ENCODE measurements at regions not wholly inside any gene's neighbourhood (a gene's known extent, or its start where the extent isn't known, plus 50 kb on each side); places are given as distances from the start of the nearest gene placed in this dataset.

DNA sequence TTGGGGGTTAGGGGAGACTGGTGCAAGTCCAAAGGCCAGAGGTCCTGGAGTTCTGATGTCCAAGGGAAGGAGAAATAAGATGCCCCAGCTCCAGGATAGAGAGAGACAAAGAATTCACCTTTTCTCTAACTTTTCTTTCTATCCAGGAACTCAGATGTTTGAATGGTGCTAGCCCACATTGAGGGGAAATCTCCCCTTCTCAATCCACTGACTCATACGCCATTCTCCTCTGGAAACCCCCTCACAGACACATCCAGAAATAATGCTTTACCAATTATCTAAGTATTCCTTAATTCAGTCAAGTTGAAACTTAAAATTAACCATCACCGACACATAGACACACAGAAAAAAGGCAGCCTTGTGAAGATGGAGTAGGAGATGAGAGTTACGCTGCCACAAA lies 1085.2 kb downstream of the NSUN3 start:
- TF ChIP-seq, protein P1, sequence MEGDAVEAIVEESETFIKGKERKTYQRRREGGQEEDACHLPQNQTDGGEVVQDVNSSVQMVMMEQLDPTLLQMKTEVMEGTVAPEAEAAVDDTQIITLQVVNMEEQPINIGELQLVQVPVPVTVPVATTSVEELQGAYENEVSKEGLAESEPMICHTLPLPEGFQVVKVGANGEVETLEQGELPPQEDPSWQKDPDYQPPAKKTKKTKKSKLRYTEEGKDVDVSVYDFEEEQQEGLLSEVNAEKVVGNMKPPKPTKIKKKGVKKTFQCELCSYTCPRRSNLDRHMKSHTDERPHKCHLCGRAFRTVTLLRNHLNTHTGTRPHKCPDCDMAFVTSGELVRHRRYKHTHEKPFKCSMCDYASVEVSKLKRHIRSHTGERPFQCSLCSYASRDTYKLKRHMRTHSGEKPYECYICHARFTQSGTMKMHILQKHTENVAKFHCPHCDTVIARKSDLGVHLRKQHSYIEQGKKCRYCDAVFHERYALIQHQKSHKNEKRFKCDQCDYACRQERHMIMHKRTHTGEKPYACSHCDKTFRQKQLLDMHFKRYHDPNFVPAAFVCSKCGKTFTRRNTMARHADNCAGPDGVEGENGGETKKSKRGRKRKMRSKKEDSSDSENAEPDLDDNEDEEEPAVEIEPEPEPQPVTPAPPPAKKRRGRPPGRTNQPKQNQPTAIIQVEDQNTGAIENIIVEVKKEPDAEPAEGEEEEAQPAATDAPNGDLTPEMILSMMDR (conservative IDR thresholded peaks at IDR 0.05; ENCODE audit: low read depth in 2 of 2), result no peak
- no peak for TF ChIP-seq EZH2phosphoT487 (IDR thresholded peaks at IDR 0.05; ENCODE audit: unreplicated experiment)
- no peak for TF ChIP-seq REST (IDR thresholded peaks at IDR 0.05; ENCODE audit: unreplicated experiment)
- no peak for TF ChIP-seq ZNF331 (CRISPR knock-in tag; IDR thresholded peaks at IDR 0.05; ENCODE audit: low read depth)
- no peak for TF ChIP-seq EZH2 (IDR thresholded peaks at IDR 0.05; ENCODE audit: low read depth, unreplicated experiment)
- TF ChIP-seq POLR2AphosphoS5 (IDR thresholded peaks at IDR 0.05; ENCODE audit: low read depth), result no peak
- no peak for TF ChIP-seq ZNF114 (CRISPR knock-in tag; IDR thresholded peaks at IDR 0.05)
- TF ChIP-seq JUNB (IDR thresholded peaks at IDR 0.05; ENCODE audit: unreplicated experiment), result no peak

All from GM23338 (cell line).